Neuronal stem cell (in vitro differentiated cells): ENCODE measurements at regions not wholly inside any gene's neighbourhood (a gene's known extent, or its start where the extent isn't known, plus 50 kb on each side); places are given as distances from the start of the nearest gene placed in this dataset.

Experiments
- DNase-seq: peaks from one replicate; pipeline ENCODE4 v3.0.0-alpha.2; 2013; ENCODE audit warnings: low spot score
- H2AFZ ChIP-seq: one replicate; pipeline ENCODE4 v1.6.1; 2013; ENCODE audit warnings: mild to moderate bottlenecking, low read length, inconsistent platforms
- H2AK5ac ChIP-seq: 2 replicates; pipeline ENCODE4 v1.6.1; 2013; ENCODE audit warnings: low read depth, mild to moderate bottlenecking, inconsistent platforms, low read length, moderate library complexity, mixed read lengths
- H2BK120ac ChIP-seq: 2 replicates; pipeline ENCODE4 v1.6.1; 2013; ENCODE audit warnings: low read depth, mild to moderate bottlenecking, inconsistent platforms, low read length, moderate library complexity, mixed read lengths
- H2BK12ac ChIP-seq: one replicate; pipeline ENCODE4 v1.6.1; 2013; ENCODE audit warnings: low read length, inconsistent platforms
- H2BK15ac ChIP-seq: 2 replicates; pipeline ENCODE4 v1.6.1; 2013; ENCODE audit warnings: mild to moderate bottlenecking, low read length, inconsistent platforms, mixed read lengths
- H2BK5ac ChIP-seq: one replicate; pipeline ENCODE4 v1.6.1; 2013; ENCODE audit warnings: inconsistent platforms, mild to moderate bottlenecking, low read length, moderate library complexity
- H3K14ac ChIP-seq: one replicate; pipeline ENCODE4 v1.6.1; 2013; ENCODE audit warnings: low read length, inconsistent platforms
- H3K18ac ChIP-seq: 2 replicates; pipeline ENCODE4 v1.6.1; 2013; ENCODE audit warnings: low read length, inconsistent platforms
- H3K23ac ChIP-seq: 2 replicates; pipeline ENCODE4 v1.6.1; 2013; ENCODE audit warnings: low read depth, mild to moderate bottlenecking, mixed read lengths, low read length, inconsistent platforms; ENCODE audit not compliant: poor library complexity
- H3K27ac ChIP-seq: replicated peaks from 3 replicates; pipeline ENCODE4 v1.5.1; 2013; ENCODE audit warnings: low read length, inconsistent platforms
- H3K27me3 ChIP-seq, 3 experiments: 2 replicates each; pipeline ENCODE4 v1.6.1; 2013; ENCODE audit warnings: low read length in 3 of 3, mild to moderate bottlenecking in 2 of 3, inconsistent platforms in 1 of 3, low read depth in 1 of 3, mixed read lengths in 1 of 3, moderate library complexity in 1 of 3; ENCODE audit not compliant: control insufficient read depth in 3 of 3, insufficient read depth in 3 of 3
- H3K36me3 ChIP-seq, 2 donors: replicated peaks in 1 of 2; 2 replicates each; pipeline ENCODE4 v1.6.1; 2013; ENCODE audit warnings: low read length in 2 of 2; ENCODE audit not compliant: control insufficient read depth in 2 of 2, insufficient read depth in 2 of 2
- H3K4ac ChIP-seq: 2 replicates; pipeline ENCODE4 v1.6.1; 2013; ENCODE audit warnings: inconsistent platforms, mild to moderate bottlenecking, low read length, moderate library complexity
- H3K4me1 ChIP-seq, 2 donors: 1 replicate in 1 of 2; 2 replicates in 1 of 2; pipeline ENCODE4 v1.6.1; 2013; ENCODE audit warnings: low read length in 2 of 2, low read depth in 1 of 2; ENCODE audit not compliant: control insufficient read depth in 2 of 2, insufficient read depth in 1 of 2
- H3K4me2 ChIP-seq: one replicate; pipeline ENCODE4 v1.6.1; 2013; ENCODE audit warnings: mild to moderate bottlenecking, low read length, inconsistent platforms; ENCODE audit not compliant: insufficient read depth, poor library complexity, severe bottlenecking
- H3K4me3 ChIP-seq, 2 donors: 2 replicates each; pipeline ENCODE4 v1.5.1; 2013; ENCODE audit warnings: low read length in 2 of 2, mild to moderate bottlenecking in 2 of 2, inconsistent platforms in 1 of 2, moderate library complexity in 1 of 2
- H3K79me1 ChIP-seq: one replicate; pipeline ENCODE4 v1.6.1; 2013; ENCODE audit warnings: low read depth, mild to moderate bottlenecking, inconsistent platforms, low read length, moderate library complexity
- H3K9ac ChIP-seq: one replicate; pipeline ENCODE4 v1.6.1; 2013; ENCODE audit warnings: mild to moderate bottlenecking, low read depth, low read length, inconsistent platforms; ENCODE audit not compliant: poor library complexity
- H3K9me3 ChIP-seq, 2 donors: replicated peaks in 1 of 2; 2 replicates each; pipeline versions ENCODE3 to v1.6.1; 2013; ENCODE audit warnings: low read length in 2 of 2, mild to moderate bottlenecking in 2 of 2, inconsistent platforms in 1 of 2, low read depth in 1 of 2, mixed read lengths in 1 of 2, moderate library complexity in 1 of 2; ENCODE audit not compliant: control insufficient read depth in 2 of 2, insufficient read depth in 1 of 2
- H4K8ac ChIP-seq: one replicate; pipeline ENCODE4 v1.6.1; 2013; ENCODE audit warnings: low read depth, mild to moderate bottlenecking, inconsistent platforms, low read length, moderate library complexity
- H4K91ac ChIP-seq: one replicate; pipeline ENCODE4 v1.6.1; 2013; ENCODE audit warnings: low read length, low read depth, mild to moderate bottlenecking, inconsistent platforms; ENCODE audit not compliant: poor library complexity
- WGBS, 2 donors: extraction: QIAGEN DNeasy Blood & Tissue Kit; methylation state at CpG; one replicate each; pipeline ENCODE4 v1.1.7; 2013; ENCODE audit warnings: missing lambda C conversion rate in 2 of 2, mixed read lengths in 1 of 2; ENCODE audit not compliant: insufficient read length in 2 of 2, insufficient replicate concordance in 1 of 2; ENCODE audit errors: extremely low coverage in 2 of 2; 5-methylcytosine and 5-hydroxymethylcytosine counted together

DNA sequence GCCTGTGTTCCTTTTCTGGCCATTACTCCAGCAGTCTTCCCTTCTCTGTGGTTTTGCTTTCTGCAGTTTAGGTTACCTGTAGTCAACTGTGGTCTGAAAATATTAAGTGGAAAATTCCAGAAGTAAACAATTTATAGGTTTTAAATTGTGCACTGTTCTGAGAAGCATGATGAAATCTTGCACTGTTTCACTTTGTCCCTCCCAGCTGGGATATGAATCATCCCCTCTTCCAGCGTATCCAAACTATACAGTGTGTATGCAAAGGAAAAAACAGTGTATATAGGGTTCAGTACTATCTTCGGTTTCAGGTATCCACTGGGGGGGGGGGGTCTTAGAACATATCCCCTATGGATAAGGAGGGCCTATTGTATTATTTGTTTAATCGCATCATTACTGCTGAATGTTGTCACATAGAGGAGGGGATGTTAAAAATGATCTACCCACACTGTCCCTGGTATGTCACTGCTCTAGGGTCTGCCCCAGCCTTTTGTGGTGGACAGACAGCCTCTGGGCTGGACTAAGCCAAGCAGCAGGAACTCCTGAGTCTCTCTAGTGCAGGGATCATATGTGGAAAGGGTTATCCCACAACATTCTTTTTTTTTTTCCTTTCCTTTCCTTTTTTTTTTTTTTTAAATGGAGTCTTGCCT is 109.1 kb upstream of the MAX start:
- H3K27me3 ChIP-seq: no peaks in the 10 kb centered on the region
- no peak overlapping the region for H3K4me3 ChIP-seq
- WGBS, 2 donors: no CpG with 5 or more reads among the region's 3 CpGs
- H3K9me3 ChIP-seq: no peaks in the 10 kb centered on the region
- H4K91ac ChIP-seq: no peak overlapping the region
- no peak overlapping the region for H3K27ac ChIP-seq
- no peaks in the 10 kb centered on the region for H3K79me1 ChIP-seq
- no peak overlapping the region for H2AK5ac ChIP-seq
- H2AFZ ChIP-seq: no peak overlapping the region
- no peak overlapping the region for H3K9ac ChIP-seq
- H2BK120ac ChIP-seq: no peak overlapping the region
- no peak overlapping the region for H2BK15ac ChIP-seq
- H3K14ac ChIP-seq: no peak overlapping the region
- peaks cover 0 to 4% of the 10 kb centered on the region in 2 donors for H3K4me1 ChIP-seq
- H2BK12ac ChIP-seq: no peak overlapping the region
- no peaks in the 10 kb centered on the region for H3K36me3 ChIP-seq
- H4K8ac ChIP-seq: no peak overlapping the region
- no peak overlapping the region for H2BK5ac ChIP-seq
- DNase-seq: no peak
- H3K4me2 ChIP-seq: no peak overlapping the region
- no peak overlapping the region for H3K18ac ChIP-seq
- no peak overlapping the region for H3K4ac ChIP-seq
- no peak overlapping the region for H3K23ac ChIP-seq

DNA sequence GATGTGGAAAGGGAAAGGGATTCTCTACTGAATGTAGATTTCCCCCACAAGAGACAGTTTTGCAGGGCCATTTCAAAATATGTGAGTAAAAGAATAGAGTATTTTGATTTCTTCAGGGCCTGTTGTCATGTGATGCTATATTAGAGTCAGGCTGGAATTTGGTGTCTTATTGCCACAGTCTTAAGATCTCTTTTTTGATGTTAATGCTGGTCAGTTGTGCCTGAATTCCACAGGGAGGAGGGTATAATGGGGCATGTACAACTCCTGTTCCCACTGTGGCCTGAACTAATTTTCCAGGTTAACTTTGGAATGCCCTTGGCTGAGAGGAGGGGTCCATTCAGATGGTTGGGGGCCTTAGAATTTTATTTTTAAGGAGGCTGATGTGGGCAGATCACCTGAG is 111.0 kb upstream of the MAX start:
- H2BK12ac ChIP-seq: no peak overlapping the region
- H3K18ac ChIP-seq: no peak overlapping the region
- no peak overlapping the region for H2BK120ac ChIP-seq
- H2AK5ac ChIP-seq: no peak overlapping the region
- no peak overlapping the region for H4K91ac ChIP-seq
- H3K79me1 ChIP-seq: no peaks in the 10 kb centered on the region
- H4K8ac ChIP-seq: no peak overlapping the region
- DNase-seq: no peak
- H2BK15ac ChIP-seq: no peak overlapping the region
- H3K9me3 ChIP-seq: no peaks in the 10 kb centered on the region
- no peak overlapping the region for H3K23ac ChIP-seq
- no peak overlapping the region for H3K14ac ChIP-seq
- no peak overlapping the region for H3K9ac ChIP-seq
- H3K27me3 ChIP-seq: peaks cover 0 to 2% (median 0%) of the 10 kb centered on the region in 3 experiments
- H2AFZ ChIP-seq: no peak overlapping the region
- no peak overlapping the region for H3K4me3 ChIP-seq
- H2BK5ac ChIP-seq: no peak overlapping the region
- peaks cover 0 to 7% of the 10 kb centered on the region in 2 donors for H3K4me1 ChIP-seq
- no peak overlapping the region for H3K4me2 ChIP-seq
- no peak overlapping the region for H3K27ac ChIP-seq
- no peak overlapping the region for H3K4ac ChIP-seq
- no peaks in the 10 kb centered on the region for H3K36me3 ChIP-seq

DNA sequence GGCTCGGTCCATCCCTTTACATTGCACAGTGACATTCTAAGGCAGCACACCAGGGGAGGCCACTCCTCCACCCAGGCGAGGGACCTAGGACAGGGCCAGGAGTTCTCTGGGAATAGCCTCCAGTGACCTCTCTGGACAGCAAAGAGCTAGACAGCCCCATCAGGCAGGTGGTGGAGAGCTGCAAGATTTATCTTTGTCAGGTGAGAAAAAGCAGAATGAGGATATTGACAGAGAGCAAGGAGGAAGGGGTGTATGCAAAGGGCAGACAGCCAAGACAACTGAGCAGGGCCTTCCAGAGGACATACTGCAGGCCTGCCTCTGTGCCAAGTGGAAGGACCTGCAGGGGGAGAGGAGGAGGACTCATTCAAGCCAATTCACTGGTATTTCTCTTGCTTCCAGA is 112.4 kb upstream of the MAX start:
- Histone ChIP-seq H3K9ac (no peak overlapping the region), H3K23ac (no peak overlapping the region), H3K18ac (peak overlapping the region; percentile 89), H3K4ac (no peak overlapping the region), H3K4me2 (no peak overlapping the region), H4K91ac (no peak overlapping the region), H3K9me3 (no peaks in the 10 kb centered on the region), H2BK12ac (no peak overlapping the region), H2BK120ac (no peak overlapping the region), H2AFZ (no peak overlapping the region), H3K79me1 (no peaks in the 10 kb centered on the region), H2AK5ac (no peak overlapping the region), H2BK15ac (peak overlapping the region; percentile 3), H4K8ac (no peak overlapping the region), H3K27ac (no peak overlapping the region), H3K4me1 (peaks cover 0 to 7% of the 10 kb centered on the region in 2 donors), H2BK5ac (no peak overlapping the region), H3K36me3 (no peaks in the 10 kb centered on the region), H3K14ac (no peak overlapping the region), H3K4me3 (no peak overlapping the region), H3K27me3 (peaks cover 0 to 2% (median 0%) of the 10 kb centered on the region in 3 experiments)
- DNase-seq: no peak
- WGBS, 2 donors: no CpG with 5 or more reads among the region's 2 CpGs

DNA sequence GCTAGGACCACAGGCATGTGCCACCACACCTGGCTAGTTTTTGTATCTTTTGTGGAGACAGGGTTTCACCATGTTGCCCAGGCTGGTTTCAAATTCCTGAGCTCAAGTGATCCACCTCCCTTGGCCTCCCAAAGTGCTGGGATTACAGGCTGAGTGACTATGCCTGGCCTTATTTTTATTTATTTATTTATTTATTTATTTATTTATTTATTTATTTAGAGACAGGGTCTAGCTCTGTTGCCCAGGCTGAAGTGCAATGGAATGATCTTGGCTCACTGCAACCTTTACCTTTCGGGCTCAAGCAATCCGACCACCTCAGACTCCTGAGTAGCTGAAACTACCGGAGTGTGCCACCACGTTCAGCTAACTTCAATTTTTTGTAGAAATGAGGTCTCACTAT is 117.0 kb upstream of the MAX start:
- no peak overlapping the region for H3K4me3 ChIP-seq
- H3K4me2 ChIP-seq: no peak overlapping the region
- no peaks in the 10 kb centered on the region for H3K79me1 ChIP-seq
- H3K9ac ChIP-seq: no peak overlapping the region
- no peaks in the 10 kb centered on the region for H3K36me3 ChIP-seq
- H2BK120ac ChIP-seq: no peak overlapping the region
- no peak overlapping the region for H2BK12ac ChIP-seq
- peaks cover 0 to 1% of the 10 kb centered on the region in 2 donors for H3K9me3 ChIP-seq
- no peak overlapping the region for H2AK5ac ChIP-seq
- peaks cover 0 to 7% (median 0%) of the 10 kb centered on the region in 3 experiments for H3K27me3 ChIP-seq
- no peak overlapping the region for H3K14ac ChIP-seq
- no peak overlapping the region for H3K27ac ChIP-seq
- no peak overlapping the region for H3K18ac ChIP-seq
- no CpG with 5 or more reads among the region's 4 CpGs for WGBS, 2 donors
- H2AFZ ChIP-seq: no peak overlapping the region
- H4K8ac ChIP-seq: no peak overlapping the region
- peaks cover 0 to 5% of the 10 kb centered on the region in 2 donors for H3K4me1 ChIP-seq
- DNase-seq: no peak
- H2BK5ac ChIP-seq: no peak overlapping the region
- H3K23ac ChIP-seq: no peak overlapping the region
- no peak overlapping the region for H3K4ac ChIP-seq
- H2BK15ac ChIP-seq: no peak overlapping the region
- H4K91ac ChIP-seq: no peak overlapping the region
